ENCODE measurements at regions not wholly inside any gene's neighbourhood (a gene's known extent, or its start where the extent isn't known, plus 50 kb on each side); places are given as distances from the start of the nearest gene placed in this dataset.

DNA sequence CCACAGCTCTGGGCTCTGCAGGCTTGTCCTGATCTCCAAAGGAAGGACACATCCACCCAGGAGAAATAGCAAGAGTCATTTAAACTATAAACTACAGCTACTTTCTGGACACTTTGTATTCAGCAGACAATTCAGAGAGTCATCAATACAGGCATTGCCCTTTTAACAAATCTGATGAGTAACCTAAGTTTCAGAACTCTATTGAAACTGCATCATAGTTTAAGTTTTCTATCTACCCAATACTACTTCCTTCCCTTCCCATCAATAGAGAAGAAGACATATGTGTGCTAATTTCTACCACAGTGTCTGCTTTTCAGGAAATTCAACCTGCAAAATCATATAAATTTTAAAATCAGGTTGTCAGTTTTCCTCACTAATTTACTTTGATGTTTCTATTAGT lies 736.5 kb downstream of the IGSF11 start:
- no peaks in the 10 kb centered on the region for H3K9me2 ChIP-seq (replicated peaks; ENCODE audit: insufficient read depth, low read length)
- no peak overlapping the region for H3K27ac ChIP-seq (ENCODE audit: low read length)
- no peak overlapping the region for H3K4me3 ChIP-seq (ENCODE audit: low read length)
- H3K27me3 ChIP-seq (replicated peaks; ENCODE audit: insufficient read depth, low read length) = no peaks in the 10 kb centered on the region
- H2AFZ ChIP-seq (ENCODE audit: low read length) = no peak overlapping the region
- no peaks in the 10 kb centered on the region for H4K20me1 ChIP-seq (ENCODE audit: insufficient read depth, low read length)
- H3K79me2 ChIP-seq (ENCODE audit: low read length) = no peaks in the 10 kb centered on the region
- H3K9ac ChIP-seq (ENCODE audit: low read length) = no peak overlapping the region
- no peaks in the 10 kb centered on the region for H3F3A ChIP-seq (ENCODE audit: insufficient read depth, low read length)
- no peaks in the 10 kb centered on the region for H3K4me1 ChIP-seq (ENCODE audit: low read length)
- no peak for DNase-seq
- H3K4me2 ChIP-seq (ENCODE audit: low read depth, low read length) = no peak overlapping the region
- H3K36me3 ChIP-seq (replicated peaks; ENCODE audit: insufficient read depth, low read length) = no peaks in the 10 kb centered on the region
- H3K9me3 ChIP-seq (replicated peaks; ENCODE audit: insufficient read depth, low read length) = no peaks in the 10 kb centered on the region
- TF ChIP-seq, protein P1, sequence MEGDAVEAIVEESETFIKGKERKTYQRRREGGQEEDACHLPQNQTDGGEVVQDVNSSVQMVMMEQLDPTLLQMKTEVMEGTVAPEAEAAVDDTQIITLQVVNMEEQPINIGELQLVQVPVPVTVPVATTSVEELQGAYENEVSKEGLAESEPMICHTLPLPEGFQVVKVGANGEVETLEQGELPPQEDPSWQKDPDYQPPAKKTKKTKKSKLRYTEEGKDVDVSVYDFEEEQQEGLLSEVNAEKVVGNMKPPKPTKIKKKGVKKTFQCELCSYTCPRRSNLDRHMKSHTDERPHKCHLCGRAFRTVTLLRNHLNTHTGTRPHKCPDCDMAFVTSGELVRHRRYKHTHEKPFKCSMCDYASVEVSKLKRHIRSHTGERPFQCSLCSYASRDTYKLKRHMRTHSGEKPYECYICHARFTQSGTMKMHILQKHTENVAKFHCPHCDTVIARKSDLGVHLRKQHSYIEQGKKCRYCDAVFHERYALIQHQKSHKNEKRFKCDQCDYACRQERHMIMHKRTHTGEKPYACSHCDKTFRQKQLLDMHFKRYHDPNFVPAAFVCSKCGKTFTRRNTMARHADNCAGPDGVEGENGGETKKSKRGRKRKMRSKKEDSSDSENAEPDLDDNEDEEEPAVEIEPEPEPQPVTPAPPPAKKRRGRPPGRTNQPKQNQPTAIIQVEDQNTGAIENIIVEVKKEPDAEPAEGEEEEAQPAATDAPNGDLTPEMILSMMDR (IDR thresholded peaks at IDR 0.05; ENCODE audit: low read length) = no peak
- no peak for TF ChIP-seq EZH2 (optimal IDR thresholded peaks at IDR 0.05; ENCODE audit: low read depth, low read length)
- no peak for TF ChIP-seq EZH2phosphoT487 (IDR thresholded peaks at IDR 0.05; ENCODE audit: low read length)

DNA sequence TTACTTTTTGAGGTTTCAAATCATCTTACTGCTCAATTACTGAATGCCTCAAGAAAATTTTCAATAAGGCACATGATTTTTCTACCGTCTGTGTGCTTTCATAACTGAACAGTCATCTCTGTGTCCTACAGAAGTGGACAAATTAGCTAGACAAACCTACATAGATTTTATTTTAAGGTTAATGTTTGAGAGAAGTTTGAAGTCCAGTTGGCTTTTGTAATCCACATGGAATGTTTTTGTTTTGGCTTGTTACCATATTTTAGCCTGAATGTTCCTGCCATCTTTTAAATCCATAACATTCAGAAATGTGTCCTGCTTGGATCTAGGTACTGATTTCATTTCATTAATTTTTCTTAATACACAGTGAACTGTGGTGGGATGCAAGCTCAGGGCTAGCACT lies 730.1 kb downstream of the IGSF11 start:
- H3K79me2 ChIP-seq (ENCODE audit: low read length) = no peaks in the 10 kb centered on the region
- no peak for DNase-seq
- H3K9ac ChIP-seq (ENCODE audit: low read length) = no peak overlapping the region
- no peaks in the 10 kb centered on the region for H3K9me2 ChIP-seq (replicated peaks; ENCODE audit: insufficient read depth, low read length)
- H3K27me3 ChIP-seq (replicated peaks; ENCODE audit: insufficient read depth, low read length) = no peaks in the 10 kb centered on the region
- H3K36me3 ChIP-seq (replicated peaks; ENCODE audit: insufficient read depth, low read length) = no peaks in the 10 kb centered on the region
- no peak overlapping the region for H3K4me3 ChIP-seq (ENCODE audit: low read length)
- H3F3A ChIP-seq (ENCODE audit: insufficient read depth, low read length) = no peaks in the 10 kb centered on the region
- no peaks in the 10 kb centered on the region for H3K9me3 ChIP-seq (replicated peaks; ENCODE audit: insufficient read depth, low read length)
- H4K20me1 ChIP-seq (ENCODE audit: insufficient read depth, low read length) = no peaks in the 10 kb centered on the region
- H3K4me1 ChIP-seq (ENCODE audit: low read length) = no peaks in the 10 kb centered on the region
- H2AFZ ChIP-seq (ENCODE audit: low read length) = no peak overlapping the region
- H3K4me2 ChIP-seq (ENCODE audit: low read depth, low read length) = no peak overlapping the region
- no peak overlapping the region for H3K27ac ChIP-seq (ENCODE audit: low read length)
- TF ChIP-seq EZH2phosphoT487 (IDR thresholded peaks at IDR 0.05; ENCODE audit: low read length) = no peak
- TF ChIP-seq, protein P1 (IDR thresholded peaks at IDR 0.05; ENCODE audit: low read length) = no peak
- TF ChIP-seq EZH2 (optimal IDR thresholded peaks at IDR 0.05; ENCODE audit: low read depth, low read length) = no peak

DNA sequence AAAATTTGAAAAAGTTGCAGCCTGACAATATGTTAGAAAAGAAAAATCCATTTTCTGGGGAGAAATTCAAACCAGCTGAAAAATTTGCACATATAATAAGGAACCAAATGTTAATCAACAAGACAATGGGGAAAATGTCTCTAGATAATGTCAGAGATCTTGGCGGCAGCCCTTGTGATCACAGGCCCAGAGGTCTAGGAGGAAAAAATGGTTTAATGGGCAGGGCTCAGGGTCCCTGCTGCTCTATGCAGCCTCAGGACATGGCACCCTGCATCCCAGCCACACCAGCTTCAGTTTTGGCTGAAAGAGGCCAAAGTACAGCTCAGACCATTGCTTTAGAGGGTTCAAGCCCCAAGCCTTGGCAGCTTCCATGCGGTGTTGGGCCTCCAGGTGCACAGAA lies 701.9 kb downstream of the IGSF11 start:
- Histone ChIP-seq H3K27ac (ENCODE audit: low read length) (no peak overlapping the region), H3K79me2 (ENCODE audit: low read length) (no peaks in the 10 kb centered on the region), H3F3A (ENCODE audit: insufficient read depth, low read length) (no peaks in the 10 kb centered on the region), H3K4me2 (ENCODE audit: low read depth, low read length) (no peak overlapping the region), H3K4me1 (ENCODE audit: low read length) (no peaks in the 10 kb centered on the region), H3K9me2 (replicated peaks; ENCODE audit: insufficient read depth, low read length) (no peaks in the 10 kb centered on the region), H2AFZ (ENCODE audit: low read length) (no peak overlapping the region), H3K9me3 (replicated peaks; ENCODE audit: insufficient read depth, low read length) (no peaks in the 10 kb centered on the region), H3K4me3 (ENCODE audit: low read length) (no peak overlapping the region), H4K20me1 (ENCODE audit: insufficient read depth, low read length) (no peaks in the 10 kb centered on the region), H3K36me3 (replicated peaks; ENCODE audit: insufficient read depth, low read length) (no peaks in the 10 kb centered on the region), H3K9ac (ENCODE audit: low read length) (no peak overlapping the region), H3K27me3 (replicated peaks; ENCODE audit: insufficient read depth, low read length) (no peaks in the 10 kb centered on the region)
- no peak for DNase-seq
- TF ChIP-seq, protein P1 (IDR thresholded peaks at IDR 0.05; ENCODE audit: low read length) = no peak
- no peak for TF ChIP-seq EZH2 (optimal IDR thresholded peaks at IDR 0.05; ENCODE audit: low read depth, low read length)
- no peak for TF ChIP-seq EZH2phosphoT487 (IDR thresholded peaks at IDR 0.05; ENCODE audit: low read length)

Data from MM.1S (cell line).